Mesenteric fat pad (tissue), 1 donor: ENCODE measurements at regions not wholly inside any gene's neighbourhood (a gene's known extent, or its start where the extent isn't known, plus 50 kb on each side); places are given as distances from the start of the nearest gene placed in this dataset.

Experiments
- DNase-seq: peaks from one replicate; pipeline ENCODE4 v3.0.0-alpha.2; 2020; ENCODE audit warnings: low spot score
- donor health status: DM: yes; HTN: yes; CAD: no.

DNA sequence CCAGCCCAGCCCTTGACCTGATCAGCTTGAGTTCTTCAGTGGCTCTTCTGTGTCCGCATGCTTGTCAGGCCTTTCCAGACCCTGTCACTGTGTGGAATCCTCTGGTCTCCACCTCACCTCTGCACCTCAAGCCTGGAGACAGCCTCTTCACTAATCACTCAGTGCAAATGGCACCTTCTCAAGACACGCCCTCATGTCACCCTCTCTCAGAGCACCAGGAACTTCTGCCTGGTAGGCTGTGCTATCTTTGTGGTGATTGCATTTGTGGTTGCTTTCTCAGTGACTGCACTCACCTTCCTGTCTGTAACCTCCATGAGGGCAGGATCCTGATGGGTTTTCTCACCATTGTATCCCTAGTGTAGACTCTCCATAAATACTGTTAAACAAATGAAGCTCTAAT is 435.2 kb upstream of the CDH4 start:
- no peak for DNase-seq

DNA sequence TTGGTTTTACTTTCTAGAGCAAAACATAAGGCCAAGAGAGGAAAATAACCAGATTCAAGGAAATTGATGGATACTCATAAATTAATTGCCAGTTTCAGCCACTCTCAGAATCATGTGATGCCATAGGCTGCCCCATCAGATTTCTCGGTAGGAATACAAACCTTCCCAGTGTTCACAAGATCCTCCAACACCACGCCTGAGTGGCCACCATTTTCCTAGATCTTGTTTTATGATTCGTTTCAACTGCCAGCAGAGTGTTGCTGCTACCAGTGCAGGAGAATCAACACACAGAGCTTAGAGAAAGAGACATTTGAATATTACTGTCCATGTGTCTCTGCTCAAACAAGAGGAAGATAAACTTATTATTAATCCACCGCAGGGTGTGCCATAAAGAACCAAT is 434.2 kb upstream of the CDH4 start:
- no peak for DNase-seq

- no peak for DNase-seq
Observed at GRCh38 chr20:60819511-60819910, 432.6 kb upstream of the CDH4 start.

- DNase-seq = no peak
Observed at GRCh38 chr20:60820149-60820548, 431.9 kb upstream of the CDH4 start.

GRCh38 chr20:60820918-60821317 is 431.1 kb upstream of the CDH4 start:
- no peak for DNase-seq

GRCh38 chr20:60822699-60823607 is 429.1 kb upstream of the CDH4 start:
- no peak for DNase-seq

DNA sequence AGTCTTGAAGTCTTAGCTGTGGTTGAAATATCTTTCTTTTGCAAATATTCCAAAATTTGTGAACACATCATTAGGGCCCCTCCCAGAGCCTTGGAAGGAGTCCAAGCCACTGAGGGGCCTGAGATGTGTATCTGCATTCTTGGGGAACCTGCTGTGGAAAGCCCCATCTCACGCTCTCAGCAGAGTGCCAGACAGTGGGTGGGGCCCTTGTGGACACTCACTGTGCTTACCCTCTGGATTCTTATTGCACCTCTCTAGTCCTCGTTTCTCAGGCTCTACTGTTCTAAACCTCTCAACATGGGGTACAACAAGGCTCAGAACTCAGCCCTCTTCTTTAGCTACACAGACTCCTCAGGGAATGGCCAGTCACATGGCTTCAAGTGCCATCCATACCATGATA is 416.2 kb upstream of the CDH4 start:
- no peak for DNase-seq

- DNase-seq = no peak
Observed at GRCh38 chr20:60837173-60837770, 414.8 kb upstream of the CDH4 start.

GRCh38 chr20:60838297-60838696 is 413.8 kb upstream of the CDH4 start:
- no peak for DNase-seq

DNA sequence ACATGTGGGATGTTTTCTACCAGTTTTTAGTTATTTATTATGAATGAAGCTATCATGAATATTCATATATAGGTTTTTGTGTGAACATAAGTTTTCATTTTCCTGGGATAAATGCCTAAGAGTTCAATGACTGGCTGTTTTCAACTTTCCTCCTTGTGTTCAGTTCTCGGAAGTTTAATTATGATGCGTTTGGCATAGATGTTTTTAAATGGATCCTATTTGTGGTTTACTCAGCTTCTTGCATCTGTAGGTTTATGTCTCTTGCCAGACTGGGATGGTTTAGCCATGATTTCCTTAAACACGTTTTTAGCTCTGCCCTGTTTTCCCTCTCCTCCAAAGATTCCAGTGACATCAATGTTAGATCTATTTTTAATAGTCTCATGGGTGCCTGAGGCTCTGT is 411.1 kb upstream of the CDH4 start:
- DNase-seq = no peak

GRCh38 chr20:60845146-60845545 is 406.9 kb upstream of the CDH4 start:
- no peak for DNase-seq

GRCh38 chr20:60851826-60852704 is 400.0 kb upstream of the CDH4 start:
- no peak for DNase-seq

GRCh38 chr20:60857708-60858107 is 394.4 kb upstream of the CDH4 start:
- no peak for DNase-seq

- no peak for DNase-seq
Observed at GRCh38 chr20:60862601-60863000, 389.5 kb upstream of the CDH4 start.

DNA sequence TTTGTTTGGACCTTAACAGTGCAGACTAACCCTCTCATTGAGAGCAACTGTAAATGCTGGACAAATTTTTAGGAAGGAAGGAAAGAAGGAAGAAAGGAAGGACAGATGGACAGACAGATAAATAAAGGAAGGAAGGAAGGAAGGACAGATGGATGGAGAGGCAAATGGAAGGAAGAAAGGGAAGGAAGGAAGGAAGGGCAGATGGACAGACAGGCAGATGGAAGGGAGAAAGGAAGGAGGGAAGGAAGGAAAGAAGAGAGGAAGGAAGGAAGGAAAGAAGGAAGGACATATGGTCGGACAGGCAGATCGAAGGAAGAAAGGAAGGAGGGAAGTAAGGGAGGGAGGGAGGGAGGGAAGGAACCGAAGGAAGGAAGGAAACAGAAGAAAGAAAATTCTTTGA is 388.5 kb upstream of the CDH4 start:
- DNase-seq = no peak

- no peak for DNase-seq
Observed at GRCh38 chr20:60867589-60867988, 384.5 kb upstream of the CDH4 start.

GRCh38 chr20:60868316-60868891 is 383.7 kb upstream of the CDH4 start:
- no peak for DNase-seq

GRCh38 chr20:60869087-60869486 is 383.0 kb upstream of the CDH4 start:
- DNase-seq = no peak

GRCh38 chr20:60869625-60870024 is 382.4 kb upstream of the CDH4 start:
- DNase-seq = no peak

DNA sequence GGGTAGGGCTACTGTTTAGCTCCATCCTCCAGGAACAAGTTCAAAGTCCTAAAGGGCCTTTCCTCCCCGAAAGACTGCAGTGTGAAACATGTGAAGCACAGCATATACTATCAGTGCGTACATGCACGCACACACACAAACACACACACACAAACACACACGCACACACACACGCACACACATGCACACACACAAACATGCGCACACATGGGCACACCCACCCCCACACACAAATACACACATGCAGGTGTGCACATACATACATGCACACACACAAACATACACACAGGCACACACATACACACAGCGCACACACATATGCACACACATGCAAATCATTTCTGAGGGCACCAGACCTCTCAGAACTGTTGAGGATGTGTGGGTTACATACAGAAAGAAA is 382.0 kb upstream of the CDH4 start:
- DNase-seq = no peak

GRCh38 chr20:60872224-60872623 is 379.8 kb upstream of the CDH4 start:
- no peak for DNase-seq
